PC-3 (cell line): ENCODE measurements at regions not wholly inside any gene's neighbourhood (a gene's known extent, or its start where the extent isn't known, plus 50 kb on each side); places are given as distances from the start of the nearest gene placed in this dataset.

ENCODE experiments used
- EZH2 ChIP-seq: fragments of 300-600 bp; sonication (generic); IDR thresholded peaks from one replicate; pipeline ENCODE4 v1.6.1; 2017; ENCODE audit warnings: antibody characterized with exemption, mild to moderate bottlenecking, low read length; ENCODE audit not compliant: unreplicated experiment
- EZH2phosphoT487 ChIP-seq: fragments of 300-600 bp; sonication (generic); IDR thresholded peaks from 2 replicates; pipeline ENCODE4 v1.6.1; 2018; ENCODE audit warnings: mild to moderate bottlenecking, antibody characterized with exemption, low read length, borderline replicate concordance
- TF ChIP-seq, protein P1 (sequence below): fragments of 300-600 bp; sonication (generic); conservative IDR thresholded peaks from 2 replicates; pipeline ENCODE4 v1.5.1; 2017; ENCODE audit warnings: antibody characterized with exemption, low read depth, mild to moderate bottlenecking, low read length

DNA sequence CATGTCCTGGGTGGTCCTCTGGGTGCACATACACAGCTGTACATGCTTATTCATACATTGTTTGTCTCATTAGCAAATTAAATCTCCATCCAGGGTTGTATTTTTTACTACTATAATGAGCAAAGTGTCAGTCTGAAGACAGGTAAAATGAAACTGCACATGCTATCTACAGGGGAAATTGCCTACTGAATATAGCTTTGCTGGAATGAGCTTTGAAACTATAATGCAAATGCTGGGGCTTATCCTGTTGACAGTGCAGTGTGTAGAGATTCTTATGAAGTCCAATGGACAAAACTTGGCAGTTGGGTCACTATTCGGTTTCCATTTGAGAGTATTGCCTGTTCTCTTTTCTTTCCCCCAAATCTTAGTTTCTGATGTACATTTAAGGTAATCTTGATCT lies 292.8 kb upstream of the LRP1B start:
- TF ChIP-seq, protein P1, sequence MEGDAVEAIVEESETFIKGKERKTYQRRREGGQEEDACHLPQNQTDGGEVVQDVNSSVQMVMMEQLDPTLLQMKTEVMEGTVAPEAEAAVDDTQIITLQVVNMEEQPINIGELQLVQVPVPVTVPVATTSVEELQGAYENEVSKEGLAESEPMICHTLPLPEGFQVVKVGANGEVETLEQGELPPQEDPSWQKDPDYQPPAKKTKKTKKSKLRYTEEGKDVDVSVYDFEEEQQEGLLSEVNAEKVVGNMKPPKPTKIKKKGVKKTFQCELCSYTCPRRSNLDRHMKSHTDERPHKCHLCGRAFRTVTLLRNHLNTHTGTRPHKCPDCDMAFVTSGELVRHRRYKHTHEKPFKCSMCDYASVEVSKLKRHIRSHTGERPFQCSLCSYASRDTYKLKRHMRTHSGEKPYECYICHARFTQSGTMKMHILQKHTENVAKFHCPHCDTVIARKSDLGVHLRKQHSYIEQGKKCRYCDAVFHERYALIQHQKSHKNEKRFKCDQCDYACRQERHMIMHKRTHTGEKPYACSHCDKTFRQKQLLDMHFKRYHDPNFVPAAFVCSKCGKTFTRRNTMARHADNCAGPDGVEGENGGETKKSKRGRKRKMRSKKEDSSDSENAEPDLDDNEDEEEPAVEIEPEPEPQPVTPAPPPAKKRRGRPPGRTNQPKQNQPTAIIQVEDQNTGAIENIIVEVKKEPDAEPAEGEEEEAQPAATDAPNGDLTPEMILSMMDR, result no peak
- TF ChIP-seq EZH2phosphoT487 (no peak), EZH2 (no peak)
